K562 (cell line): ENCODE measurements at regions not wholly inside any gene's neighbourhood (a gene's known extent, or its start where the extent isn't known, plus 50 kb on each side); places are given as distances from the start of the nearest gene placed in this dataset.

ENCODE experiments used
- ATAC-seq: fragments of 200-7000 bp; cut with Tn5 transposase; 3 replicates; pipeline ENCODE4 v1.9.1; 2020; ENCODE audit warnings: moderate library complexity
- BruUV-seq: library from RNA; stranded (reverse); fragments of 400-500 nt; replicated peaks from 2 replicates; lab custom pipeline; 2021; lab: Mats Ljungman, UMichigan
- CTCF ChIA-PET: fragments of 300-600 bp; formaldehyde crosslinking; extraction: SDS; loops from one replicate; lab custom pipeline; 2021; ENCODE audit warnings: low intra/inter-chr PET ratio; lab: Yijun Ruan, JAX
- POLR2A ChIA-PET: fragments of 300-600, 350-650 bp; sonication (Branson Sonifier 250); formaldehyde crosslinking; extraction: SDS; loops from one replicate; lab custom pipeline; 2021; ENCODE audit warnings: antibody characterized with exemption, inconsistent platforms; lab: Yijun Ruan, JAX
- DNase-seq, 4 experiments: peaks; one replicate each; pipeline versions ENCODE4 v3.0.0 to v3.0.0-alpha.2; 2011 to 2018; ENCODE audit warnings: low spot score in 3 of 4, mixed read lengths in 3 of 4; ENCODE audit errors: extremely low read depth in 1 of 4
- FAIRE-seq: peaks from 2 replicates; lab custom pipeline; 2011; peaks lifted over from hg19 to GRCh38; lab: Jason Lieb, UNC
- H2AFZ ChIP-seq: 2 replicates; pipeline ENCODE4 v1.6.0; 2011; ENCODE audit warnings: low read depth, low read length, control low read depth, inconsistent platforms
- H3K27ac ChIP-seq: fragments of 200-600 bp; 3 replicates; pipeline ENCODE4 v1.8.0; 2011; ENCODE audit warnings: low read depth, mild to moderate bottlenecking, control low read depth, inconsistent platforms, low read length, moderate library complexity, mixed read lengths; ENCODE audit errors: extremely low read depth
- H3K27me3 ChIP-seq, 2 experiments: fragments of 300-600 bp in 1 of 2; 2 replicates in 1 of 2; 3 replicates in 1 of 2; pipeline versions ENCODE4 v1.6.0 to v1.8.0; 2011; ENCODE audit warnings: inconsistent platforms in 2 of 2, low read length in 2 of 2, mild to moderate bottlenecking in 1 of 2, mixed read lengths in 1 of 2, moderate library complexity in 1 of 2; ENCODE audit not compliant: control insufficient read depth in 2 of 2, insufficient read depth in 2 of 2
- H3K36me3 ChIP-seq: fragments of 300-600 bp; 3 replicates; pipeline ENCODE4 v1.8.0; 2011; ENCODE audit warnings: mild to moderate bottlenecking, low read length, inconsistent platforms; ENCODE audit not compliant: control insufficient read depth, insufficient read depth
- H3K4me1 ChIP-seq, 2 experiments: fragments of 200-600 bp in 1 of 2; replicated peaks in 1 of 2; 2 replicates in 1 of 2; 3 replicates in 1 of 2; pipeline versions ENCODE4 v1.5.1 to v1.8.0; 2011; ENCODE audit warnings: inconsistent platforms in 2 of 2, low read length in 2 of 2, mild to moderate bottlenecking in 1 of 2, mixed read lengths in 1 of 2, moderate library complexity in 1 of 2; ENCODE audit not compliant: control insufficient read depth in 2 of 2, insufficient read depth in 2 of 2
- H3K4me2 ChIP-seq: 2 replicates; pipeline ENCODE4 v1.6.1; 2011; ENCODE audit warnings: low read length, control low read depth, inconsistent platforms, mixed read lengths; ENCODE audit not compliant: insufficient read depth
- H3K4me3 ChIP-seq: fragments of 200-600 bp; sonication (generic), shearing (Covaris generic); 2 replicates; pipeline ENCODE4 v1.5.1; 2016; ENCODE audit warnings: control low read depth, inconsistent platforms
- H3K79me2 ChIP-seq: fragments of 200-600 bp; 3 replicates; pipeline ENCODE4 v1.8.0; 2011; ENCODE audit warnings: low read length, inconsistent platforms; ENCODE audit not compliant: control insufficient read depth, insufficient read depth
- H3K9ac ChIP-seq, 2 experiments: 2 replicates each; pipeline versions ENCODE4 v1.6.0 to v1.6.1; 2011; ENCODE audit warnings: low read depth in 2 of 2, low read length in 2 of 2, control low read depth in 1 of 2, inconsistent platforms in 1 of 2, mild to moderate bottlenecking in 1 of 2, mixed read lengths in 1 of 2; ENCODE audit not compliant: insufficient read depth in 1 of 2
- H3K9me1 ChIP-seq: one replicate; pipeline ENCODE4 v1.6.0; 2011; ENCODE audit warnings: inconsistent platforms, mild to moderate bottlenecking, low read length, moderate library complexity; ENCODE audit not compliant: control insufficient read depth, insufficient read depth
- H3K9me3 ChIP-seq: replicated peaks from 2 replicates; pipeline ENCODE4 v1.5.1; 2011; ENCODE audit warnings: low read depth, low read length, inconsistent platforms; ENCODE audit not compliant: control insufficient read depth, insufficient read depth
- H4K20me1 ChIP-seq: replicated peaks from 2 replicates; pipeline ENCODE4 v1.6.1; 2011; ENCODE audit warnings: low read length, inconsistent platforms, mixed read lengths; ENCODE audit not compliant: control insufficient read depth, insufficient read depth
- C11orf30 ChIP-seq: fragments of 450-650 bp; IDR thresholded peaks from 2 replicates; pipeline ENCODE4 v1.6.1; 2016; ENCODE audit warnings: low read depth, mild to moderate bottlenecking
- CTCF ChIP-seq, 3 experiments: IDR thresholded peaks in 2 of 3; conservative IDR thresholded peaks in 1 of 3; 2 replicates each; pipeline ENCODE4 v1.5.1; 2011 to 2012; ENCODE audit warnings: low read length in 3 of 3, mild to moderate bottlenecking in 3 of 3, control low read depth in 2 of 3, improper control_type of control experiment in 1 of 3, inconsistent platforms in 1 of 3, low read depth in 1 of 3, mixed read lengths in 1 of 3, moderate library complexity in 1 of 3; ENCODE audit not compliant: insufficient read depth in 2 of 3
- GATA2 ChIP-seq: sonication (generic); formaldehyde crosslinking; IDR thresholded peaks from 2 replicates; pipeline ENCODE4 v1.4.0; 2020; ENCODE audit warnings: mild to moderate bottlenecking, missing genetic modification reagents
- NUFIP1 ChIP-seq: fragments of 450-650 bp; IDR thresholded peaks from 2 replicates; pipeline ENCODE4 v1.6.1; 2018; ENCODE audit not compliant: partially characterized antibody
- RAD21 ChIP-seq, 2 experiments: fragments of 250-450 bp in 1 of 2; fragments of 450-650 bp in 1 of 2; sonication (Bioruptor Pico) in 1 of 2; formaldehyde crosslinking in 1 of 2; IDR thresholded peaks in 1 of 2; conservative IDR thresholded peaks in 1 of 2; 2 replicates each; pipeline versions ENCODE4 v1.4.0 to v1.8.0; 2020 to 2022; ENCODE audit warnings: mild to moderate bottlenecking in 2 of 2, moderate library complexity in 1 of 2
- ZNF395 ChIP-seq: fragments of 200-800 bp; sonication (Bioruptor generic); IDR thresholded peaks from 2 replicates; pipeline ENCODE4 v1.6.1; 2017; ENCODE audit warnings: missing genetic modification characterization, missing compliant biosample characterization
- WGBS: fragments of 100-300 bp; shearing (Covaris generic); methylation state at CpG from one replicate; pipeline ENCODE4 v1.1.6; 2016; ENCODE audit warnings: low coverage, mixed read lengths; ENCODE audit not compliant: insufficient coverage; ENCODE audit errors: missing lambda C conversion rate; 5-methylcytosine and 5-hydroxymethylcytosine counted together
- in situ Hi-C: fragments of 300-500 bp; cut with MboI; formaldehyde crosslinking; loops from 4 replicates; pipeline ENCODE4 v1.15.0; 2018; ENCODE audit warnings: inconsistent platforms, mixed read lengths
- intact Hi-C: fragments of 100-400 bp; cut with micrococcal nuclease; formaldehyde crosslinking; loops from 2 replicates; pipeline ENCODE4 v1.14.2; 2022

GRCh38 chr20:54980103-54980960 lies 504.9 kb downstream of the DOK5 start:
- FAIRE-seq = no peak
- Histone ChIP-seq H2AFZ (no peak overlapping the region), H3K9ac (no peak overlapping the region), H4K20me1 (no peaks in the 10 kb centered on the region), H3K79me2 (no peaks in the 10 kb centered on the region), H3K27me3 (no peaks in the 10 kb centered on the region), H3K9me1 (no peaks in the 10 kb centered on the region), H3K27ac (no peak overlapping the region), H3K36me3 (no peaks in the 10 kb centered on the region), H3K9me3 (no peaks in the 10 kb centered on the region), H3K4me1 (no peaks in the 10 kb centered on the region), H3K4me3 (no peak overlapping the region), H3K4me2 (no peak overlapping the region)
- ChIA-PET CTCF (no interaction called here), POLR2A (interaction anchor here (0.6 kb wide), 2 partner anchors 228 to 360 kb away, joined by 3 read pairs; no protein-coding TSS in a partner anchor)
- WGBS = 0% methylated on average over 2 of the region's 2 CpGs
- BruUV-seq = no TSS peak
- TF ChIP-seq NUFIP1 (no peak), C11orf30 (no peak), ZNF395 (CRISPR knock-in tag) (no peak), RAD21 (CRISPR knock-in tag; conservative IDR thresholded peaks at IDR 0.05 in 1 of 2, IDR thresholded peaks at IDR 0.05 in 1 of 2) (peak in 1 of 2 experiments; percentile 32; a peak in 2 of 4 replicates), CTCF (IDR thresholded peaks at IDR 0.05 in 2 of 3, conservative IDR thresholded peaks at IDR 0.05 in 1 of 3; ENCODE audit: insufficient read depth in 2 of 3, low read depth in 1 of 3, low read length in 3 of 3) (peak in 1 of 3 experiments; percentile 23; a peak in 2 of 6 replicates), GATA2 (CRISPR knock-in tag) (peak; percentile 16; the same call in 1 of the 2 replicates)
- intact Hi-C loops = no loop called here
- in situ Hi-C loops = no loop called here
- no peak for ATAC-seq
- peak in 1 of 4 experiments; percentile 5 for DNase-seq
